Fibroblast of mammary gland (primary cell): ENCODE measurements at regions not wholly inside any gene's neighbourhood (a gene's known extent, or its start where the extent isn't known, plus 50 kb on each side); places are given as distances from the start of the nearest gene placed in this dataset.

Source experiments
- DNase-seq: peaks from one replicate; pipeline ENCODE4 v3.0.0-alpha.2; 2010; ENCODE audit warnings: low read depth
- H3K4me3 ChIP-seq: 2 replicates; pipeline ENCODE4 v1.5.1; 2011; ENCODE audit warnings: low read depth, mild to moderate bottlenecking, low read length, moderate library complexity; ENCODE audit not compliant: control insufficient read depth
- TF ChIP-seq, protein P1 (sequence below): conservative IDR thresholded peaks from 2 replicates; pipeline ENCODE4 v1.5.1; 2011; ENCODE audit warnings: low read depth, low read length, inconsistent platforms; ENCODE audit not compliant: control insufficient read depth, insufficient read depth

DNA sequence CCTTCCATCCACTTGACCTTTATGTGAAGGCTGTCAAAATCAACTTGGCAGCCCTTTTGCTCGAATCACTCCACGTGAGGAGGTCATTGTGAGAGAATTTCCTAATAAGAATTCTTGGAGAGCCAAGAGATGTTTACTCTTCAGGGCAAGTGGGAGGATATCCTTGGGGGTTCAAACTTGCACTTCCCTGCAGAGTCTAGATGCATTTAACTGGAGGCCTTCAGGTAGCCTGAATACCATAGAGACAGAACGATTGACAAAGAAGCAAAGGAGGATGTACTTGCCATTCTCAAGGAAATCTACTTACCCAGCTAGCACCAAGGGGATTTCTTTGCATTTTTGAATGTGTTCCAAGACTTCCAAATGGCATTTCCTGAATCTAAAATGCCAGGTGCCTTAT, 1702.6 kb upstream of the FLRT2 start:
- TF ChIP-seq, protein P1, sequence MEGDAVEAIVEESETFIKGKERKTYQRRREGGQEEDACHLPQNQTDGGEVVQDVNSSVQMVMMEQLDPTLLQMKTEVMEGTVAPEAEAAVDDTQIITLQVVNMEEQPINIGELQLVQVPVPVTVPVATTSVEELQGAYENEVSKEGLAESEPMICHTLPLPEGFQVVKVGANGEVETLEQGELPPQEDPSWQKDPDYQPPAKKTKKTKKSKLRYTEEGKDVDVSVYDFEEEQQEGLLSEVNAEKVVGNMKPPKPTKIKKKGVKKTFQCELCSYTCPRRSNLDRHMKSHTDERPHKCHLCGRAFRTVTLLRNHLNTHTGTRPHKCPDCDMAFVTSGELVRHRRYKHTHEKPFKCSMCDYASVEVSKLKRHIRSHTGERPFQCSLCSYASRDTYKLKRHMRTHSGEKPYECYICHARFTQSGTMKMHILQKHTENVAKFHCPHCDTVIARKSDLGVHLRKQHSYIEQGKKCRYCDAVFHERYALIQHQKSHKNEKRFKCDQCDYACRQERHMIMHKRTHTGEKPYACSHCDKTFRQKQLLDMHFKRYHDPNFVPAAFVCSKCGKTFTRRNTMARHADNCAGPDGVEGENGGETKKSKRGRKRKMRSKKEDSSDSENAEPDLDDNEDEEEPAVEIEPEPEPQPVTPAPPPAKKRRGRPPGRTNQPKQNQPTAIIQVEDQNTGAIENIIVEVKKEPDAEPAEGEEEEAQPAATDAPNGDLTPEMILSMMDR = no peak
- no peak overlapping the region for H3K4me3 ChIP-seq
- no peak for DNase-seq

DNA sequence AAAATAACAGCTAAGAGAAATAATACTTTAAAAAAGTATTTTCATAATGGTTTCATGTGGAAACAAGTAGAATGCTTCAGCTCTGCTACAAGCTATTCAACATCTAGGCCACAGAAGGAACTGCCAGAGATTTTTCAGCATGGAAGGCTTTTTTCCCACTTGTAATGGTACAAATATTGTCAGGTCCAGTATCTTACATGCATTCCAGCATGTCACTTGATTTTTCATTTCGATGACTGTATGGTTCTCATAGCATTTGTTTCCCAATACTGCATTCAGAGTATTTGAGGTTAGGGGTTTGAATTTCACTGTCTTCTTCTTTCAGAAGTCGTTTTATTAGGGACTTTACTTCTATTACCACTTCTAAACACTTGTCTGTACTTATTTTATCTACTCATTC, 1701.5 kb upstream of the FLRT2 start:
- TF ChIP-seq, protein P1 = no peak
- DNase-seq = no peak
- no peak overlapping the region for H3K4me3 ChIP-seq

DNA sequence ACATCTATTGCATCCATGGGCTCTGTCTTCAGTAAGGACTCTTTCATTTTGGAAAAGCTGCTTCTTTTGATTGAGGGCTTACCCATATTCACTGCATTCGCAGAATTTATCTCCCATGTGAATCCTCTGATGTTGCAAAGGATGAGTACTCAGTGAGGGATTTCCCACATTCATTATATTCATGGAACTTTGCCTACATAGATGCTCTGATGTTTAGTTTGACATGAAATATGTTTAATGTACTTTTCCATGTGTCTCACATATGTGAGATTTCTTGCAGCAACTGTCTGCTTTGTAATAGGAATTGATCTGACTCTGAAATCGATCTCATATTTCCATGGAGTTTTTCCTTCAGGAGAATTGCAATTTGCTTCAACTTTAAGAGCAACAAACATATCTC, 1699.6 kb upstream of the FLRT2 start:
- no peak for DNase-seq
- TF ChIP-seq, protein P1 = no peak
- no peak overlapping the region for H3K4me3 ChIP-seq

DNA sequence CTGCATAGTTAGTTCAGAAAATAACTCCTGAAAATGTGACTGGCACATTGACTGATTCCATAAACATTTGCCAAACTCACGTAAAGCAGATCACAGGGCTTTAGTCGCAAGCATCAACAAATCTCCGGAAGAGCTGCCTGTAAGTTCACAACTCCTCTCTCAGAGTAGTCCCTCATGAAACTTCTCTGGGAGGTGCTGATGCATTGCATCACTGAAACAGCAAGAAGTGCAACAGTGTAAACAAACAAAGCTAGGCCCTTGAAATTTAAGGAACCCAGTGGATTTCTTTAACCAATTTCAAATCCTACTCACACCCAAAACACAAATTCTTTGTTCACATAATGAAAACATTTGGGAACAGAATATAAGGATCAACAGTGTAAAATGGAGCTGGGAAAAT, 1691.7 kb upstream of the FLRT2 start:
- TF ChIP-seq, protein P1 = no peak
- no peak for DNase-seq
- H3K4me3 ChIP-seq = no peak overlapping the region

DNA sequence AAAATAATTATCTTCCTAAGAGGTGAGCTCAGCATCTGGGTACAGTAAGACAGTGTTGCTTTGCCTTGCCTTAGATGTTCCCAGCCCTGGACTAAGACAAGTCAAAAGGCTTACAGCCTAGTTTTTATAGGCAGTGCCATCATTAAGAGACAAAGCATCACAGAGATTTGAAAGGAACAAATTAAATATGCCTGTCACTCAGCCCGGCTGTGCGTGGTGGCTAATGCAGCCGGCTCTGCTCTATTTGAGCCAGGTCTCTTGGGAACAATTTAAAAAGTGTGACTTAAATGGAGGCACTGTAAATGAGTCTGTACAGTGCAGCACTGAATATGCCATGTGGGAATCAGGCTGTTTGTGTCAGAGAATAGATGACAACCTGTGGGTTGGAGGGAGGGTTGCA, 1687.4 kb upstream of the FLRT2 start:
- no peak for DNase-seq
- TF ChIP-seq, protein P1 = no peak
- no peak overlapping the region for H3K4me3 ChIP-seq

DNA sequence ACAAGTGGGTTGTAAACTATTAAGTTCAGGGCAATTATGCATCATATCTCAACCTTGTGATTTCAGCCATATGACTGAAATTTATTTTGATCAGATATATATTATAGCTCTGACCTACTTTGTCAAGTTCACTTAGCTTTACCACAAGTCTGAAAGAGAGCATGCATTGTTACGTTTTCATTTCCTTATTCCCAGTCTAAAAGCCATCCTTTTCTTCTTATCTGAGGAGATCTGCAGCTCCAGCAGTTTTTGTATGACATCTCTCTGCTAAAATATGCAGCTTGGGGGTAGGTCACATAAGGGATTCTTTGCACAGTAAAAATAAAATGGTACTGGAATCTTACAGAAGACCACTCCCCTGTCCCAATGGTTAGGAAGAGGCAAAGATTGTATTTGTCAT, 1682.8 kb upstream of the FLRT2 start:
- no peak overlapping the region for H3K4me3 ChIP-seq
- TF ChIP-seq, protein P1 = no peak
- DNase-seq = no peak

DNA sequence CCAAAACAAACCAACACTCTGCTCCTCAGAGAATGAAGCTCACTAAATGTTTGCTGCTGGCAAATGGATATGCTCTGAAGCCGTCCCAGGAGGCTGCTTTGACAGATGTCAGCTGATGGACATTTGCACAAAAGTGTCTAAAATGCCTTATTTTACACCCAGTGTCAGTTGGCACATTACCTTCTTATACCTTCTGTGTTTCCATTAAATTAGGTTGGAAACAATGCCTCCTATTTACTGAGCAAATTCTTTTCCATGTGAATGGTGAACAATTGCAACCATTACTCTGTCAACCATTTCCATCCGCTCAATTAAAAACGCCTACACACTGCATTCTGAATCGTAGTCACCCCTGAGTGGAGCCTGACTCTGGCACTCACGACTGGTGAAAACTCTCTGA, 1679.9 kb upstream of the FLRT2 start:
- no peak overlapping the region for H3K4me3 ChIP-seq
- DNase-seq = no peak
- TF ChIP-seq, protein P1 = no peak
